Adrenal gland (tissue), 5 donors: ENCODE measurements at regions not wholly inside any gene's neighbourhood (a gene's known extent, or its start where the extent isn't known, plus 50 kb on each side); places are given as distances from the start of the nearest gene placed in this dataset.

Experiments
- CTCF ChIP-seq, 6 experiments: fragments of 450-650 bp in 4 of 6; fragments of 200-600 bp in 2 of 6; sonication (generic) in 1 of 6; IDR thresholded peaks; 1 replicate in 5 of 6; 2 replicates in 1 of 6; pipeline versions ENCODE4 v1.5.1 to v1.8.0; 2016 to 2021; ENCODE audit warnings: antibody characterized with exemption in 6 of 6, mild to moderate bottlenecking in 2 of 6, moderate library complexity in 1 of 6
- POLR2A ChIP-seq, 2 donors: fragments of 450-650 bp; IDR thresholded peaks; one replicate each; pipeline ENCODE4 v1.6.1; 2017; ENCODE audit warnings: antibody characterized with exemption in 2 of 2, mild to moderate bottlenecking in 2 of 2, moderate library complexity in 1 of 2
- donor health status: DM: no; HTN: no; CAD: no.

- TF ChIP-seq CTCF (IDR thresholded peaks at IDR 0.05), result no peak
- no peak for TF ChIP-seq POLR2A (IDR thresholded peaks at IDR 0.05)
These were observed 86.8 kb upstream of the ARHGAP5 start for GRCh38 chr14:31990183-31990857.
